GM12878 (cell line): ENCODE measurements at regions not wholly inside any gene's neighbourhood (a gene's known extent, or its start where the extent isn't known, plus 50 kb on each side); places are given as distances from the start of the nearest gene placed in this dataset.
A peak's percentile ranks its signal among the peaks of the same experiment; 100 is the strongest.

Experiments
- BCL11A ChIP-seq: IDR thresholded peaks from 2 replicates; pipeline ENCODE4 v1.6.1; 2011; ENCODE audit warnings: low read depth, low read length
- CEBPZ ChIP-seq: fragments of 150-350 bp; IDR thresholded peaks from 2 replicates; pipeline ENCODE4 v1.6.1; 2016; ENCODE audit warnings: low read depth, low read length
- CHD1 ChIP-seq: IDR thresholded peaks from 2 replicates; pipeline ENCODE4 v1.6.1; 2012; ENCODE audit warnings: low read depth, low read length, improper control_type of control experiment
- CREM ChIP-seq: IDR thresholded peaks from 2 replicates; pipeline ENCODE4 v1.6.1; 2014; ENCODE audit warnings: antibody characterized with exemption, low read depth
- ELK1 ChIP-seq: IDR thresholded peaks from 2 replicates; pipeline ENCODE4 v1.6.1; 2012; ENCODE audit warnings: low read depth, low read length, improper control_type of control experiment
- ESRRA ChIP-seq: IDR thresholded peaks from 2 replicates; pipeline ENCODE4 v1.6.1; 2012; ENCODE audit warnings: mild to moderate bottlenecking, low read length, improper control_type of control experiment
- FOS ChIP-seq: IDR thresholded peaks from 3 replicates; pipeline ENCODE4 v1.6.1; 2011; ENCODE audit warnings: borderline replicate concordance; ENCODE audit not compliant: insufficient read length; ENCODE audit errors: extremely low read depth
- GATAD2B ChIP-seq: fragments of 450-650 bp; conservative IDR thresholded peaks from 2 replicates; pipeline ENCODE4 v1.6.1; 2017; ENCODE audit warnings: low read depth, mild to moderate bottlenecking, moderate library complexity
- MXI1 ChIP-seq: fragments of 150-350 bp; IDR thresholded peaks from 2 replicates; pipeline ENCODE4 v1.6.1; 2011; ENCODE audit warnings: low read depth, mild to moderate bottlenecking, inconsistent platforms, low read length, improper control_type of control experiment
- PKNOX1 ChIP-seq: fragments of 450-650 bp; IDR thresholded peaks from 2 replicates; pipeline ENCODE4 v1.6.1; 2016; ENCODE audit warnings: mild to moderate bottlenecking
- SKIL ChIP-seq: fragments of 450-650 bp; IDR thresholded peaks from 2 replicates; pipeline ENCODE4 v1.6.1; 2017; ENCODE audit warnings: mild to moderate bottlenecking, low read depth, inconsistent platforms; ENCODE audit not compliant: poor library complexity, severe bottlenecking
- SRF ChIP-seq, 2 experiments: IDR thresholded peaks; 2 replicates each; pipeline ENCODE4 v1.6.1; 2011; ENCODE audit warnings: low read depth in 2 of 2, low read length in 2 of 2, mild to moderate bottlenecking in 1 of 2, moderate library complexity in 1 of 2
- TARDBP ChIP-seq: IDR thresholded peaks from 2 replicates; pipeline ENCODE4 v1.6.1; 2016; ENCODE audit warnings: borderline replicate concordance
- TCF3 ChIP-seq: IDR thresholded peaks from 2 replicates; pipeline ENCODE4 v1.6.1; 2012; ENCODE audit warnings: low read depth, mild to moderate bottlenecking, low read length, borderline replicate concordance; ENCODE audit not compliant: insufficient read depth
- USF2 ChIP-seq: IDR thresholded peaks from 2 replicates; pipeline ENCODE4 v1.6.1; 2011; ENCODE audit warnings: low read depth, low read length, improper control_type of control experiment, borderline replicate concordance
- ZBTB11 ChIP-seq: fragments of 450-650 bp; formaldehyde crosslinking; IDR thresholded peaks from 2 replicates; pipeline ENCODE4 v1.5.0; 2022; ENCODE audit warnings: mild to moderate bottlenecking, missing genetic modification characterization
- ZNF217 ChIP-seq: fragments of 450-650 bp; IDR thresholded peaks from 2 replicates; pipeline ENCODE4 v1.6.1; 2017; ENCODE audit warnings: antibody characterized with exemption, mild to moderate bottlenecking
- ZNF384 ChIP-seq: IDR thresholded peaks from 2 replicates; pipeline ENCODE4 v1.6.1; 2012; ENCODE audit warnings: low read depth, mild to moderate bottlenecking, low read length, improper control_type of control experiment, borderline replicate concordance

GRCh38 chr15:69760890-69761568, 308.4 kb downstream of the RPLP1 start (continued):
- TF ChIP-seq CEBPZ (no peak), ZNF384 (peak; percentile 88), FOS (no peak), SRF (IDR thresholded peaks at IDR 0.05; ENCODE audit: low read depth in 2 of 2, low read length in 2 of 2) (no peak), PKNOX1 (no peak), TARDBP (no peak), USF2 (no peak), TCF3 (peak; percentile 87), CHD1 (no peak), ZNF217 (no peak), CREM (no peak), ESRRA (no peak), ELK1 (no peak), ZBTB11 (CRISPR knock-in tag) (no peak), MXI1 (no peak), BCL11A (peak; percentile 88), SKIL (peak; percentile 55), GATAD2B (no peak)
